SK-N-MC (cell line): ENCODE measurements at regions not wholly inside any gene's neighbourhood (a gene's known extent, or its start where the extent isn't known, plus 50 kb on each side); places are given as distances from the start of the nearest gene placed in this dataset.
"Not testable (repeated sequence)": the region's sequence is repeated elsewhere in the genome, so short reads cannot be mapped to it uniquely, and the experiment has no call there.

Source experiments
- EZH2 ChIP-seq: fragments of 200-600 bp; sonication (generic); IDR thresholded peaks from one replicate; pipeline ENCODE4 v1.6.1; 2017; ENCODE audit warnings: antibody characterized with exemption
- POLR2AphosphoS5 ChIP-seq: IDR thresholded peaks from 2 replicates; pipeline ENCODE4 v1.6.1; 2012; ENCODE audit warnings: mild to moderate bottlenecking, low read depth, low read length, borderline replicate concordance

DNA sequence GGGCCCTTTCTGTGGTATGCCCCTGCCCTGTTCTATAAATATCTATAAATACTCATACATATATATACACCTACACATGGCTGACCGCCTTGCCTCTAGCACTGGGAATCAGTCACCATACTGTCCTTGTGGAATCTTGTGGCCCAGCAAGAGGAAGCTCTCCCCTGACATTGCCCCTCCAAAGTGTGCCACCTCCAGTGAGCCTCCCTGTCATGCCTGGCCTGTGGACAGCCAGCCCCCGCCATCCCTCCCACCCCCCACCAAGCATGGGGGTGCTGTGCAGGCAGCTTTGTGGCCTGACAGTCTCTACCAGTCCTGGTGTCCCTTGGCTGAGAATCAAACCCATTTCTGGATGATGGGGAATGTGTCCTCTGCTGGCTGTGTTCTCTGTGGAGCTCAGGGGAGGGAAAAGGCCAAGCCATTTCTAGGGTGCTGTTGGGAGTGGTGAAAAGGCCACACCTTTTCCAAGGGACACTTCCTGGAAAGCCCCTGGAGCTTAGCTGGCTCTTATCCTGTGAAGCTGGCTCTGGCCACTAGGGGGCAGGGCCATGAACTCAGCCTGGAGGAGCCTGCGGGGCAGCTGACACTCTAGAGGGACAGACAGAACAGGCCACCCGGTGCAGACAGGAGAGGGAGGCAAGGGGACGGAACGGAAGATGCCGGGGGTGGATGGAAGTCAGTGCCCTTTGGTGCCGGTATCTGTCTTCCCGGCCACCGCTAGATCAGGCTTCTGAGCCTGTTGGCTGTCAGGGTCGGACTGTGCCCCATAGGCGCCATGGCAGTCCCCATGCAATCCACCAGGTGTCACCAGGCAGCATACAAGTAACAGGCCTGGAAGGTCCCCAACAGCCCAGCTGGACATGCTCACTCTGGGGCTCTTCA, 167.2 kb downstream of the TBC1D2B start:
- not testable (repeated sequence) for TF ChIP-seq EZH2, POLR2AphosphoS5
